Astrocyte of the spinal cord (primary cell): ENCODE measurements at regions not wholly inside any gene's neighbourhood (a gene's known extent, or its start where the extent isn't known, plus 50 kb on each side); places are given as distances from the start of the nearest gene placed in this dataset.

ENCODE experiments used
- DNase-seq: peaks from one replicate; pipeline ENCODE4 v3.0.0; 2011; ENCODE audit warnings: low read depth, low spot score
- H3K4me3 ChIP-seq: 2 replicates; pipeline ENCODE4 v1.5.1; 2011; ENCODE audit warnings: low read depth, mild to moderate bottlenecking, low read length, moderate library complexity
- in situ Hi-C: cut with HindIII; loops from 2 replicates; pipeline ENCODE4 v1.10.0; 2017; ENCODE audit warnings: low sequenced_read_pairs
- TF ChIP-seq, protein P1 (sequence below): IDR thresholded peaks from 2 replicates; pipeline ENCODE4 v1.5.1; 2012; ENCODE audit warnings: low read depth, mild to moderate bottlenecking, low read length, inconsistent platforms

DNA sequence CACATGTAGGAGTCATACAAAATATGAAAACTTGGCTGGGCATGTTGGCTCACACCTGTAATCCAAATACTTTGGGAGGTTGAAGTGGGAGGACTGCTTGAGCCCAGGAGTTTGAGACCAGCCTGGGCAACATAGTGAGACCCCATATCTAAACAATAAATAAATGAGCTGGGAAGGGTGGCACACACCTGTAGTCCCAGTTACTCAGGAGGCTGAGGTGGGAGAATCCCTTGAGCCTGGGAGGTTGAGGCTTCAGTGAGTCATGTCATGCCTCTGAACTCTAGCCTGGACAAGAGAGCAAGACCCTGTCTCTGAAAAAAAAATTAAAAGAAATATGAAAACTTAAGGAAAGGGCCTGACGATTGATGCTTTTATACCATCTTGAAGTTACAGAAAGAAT lies 112.4 kb upstream of the RAI14 start:
- TF ChIP-seq, protein P1, sequence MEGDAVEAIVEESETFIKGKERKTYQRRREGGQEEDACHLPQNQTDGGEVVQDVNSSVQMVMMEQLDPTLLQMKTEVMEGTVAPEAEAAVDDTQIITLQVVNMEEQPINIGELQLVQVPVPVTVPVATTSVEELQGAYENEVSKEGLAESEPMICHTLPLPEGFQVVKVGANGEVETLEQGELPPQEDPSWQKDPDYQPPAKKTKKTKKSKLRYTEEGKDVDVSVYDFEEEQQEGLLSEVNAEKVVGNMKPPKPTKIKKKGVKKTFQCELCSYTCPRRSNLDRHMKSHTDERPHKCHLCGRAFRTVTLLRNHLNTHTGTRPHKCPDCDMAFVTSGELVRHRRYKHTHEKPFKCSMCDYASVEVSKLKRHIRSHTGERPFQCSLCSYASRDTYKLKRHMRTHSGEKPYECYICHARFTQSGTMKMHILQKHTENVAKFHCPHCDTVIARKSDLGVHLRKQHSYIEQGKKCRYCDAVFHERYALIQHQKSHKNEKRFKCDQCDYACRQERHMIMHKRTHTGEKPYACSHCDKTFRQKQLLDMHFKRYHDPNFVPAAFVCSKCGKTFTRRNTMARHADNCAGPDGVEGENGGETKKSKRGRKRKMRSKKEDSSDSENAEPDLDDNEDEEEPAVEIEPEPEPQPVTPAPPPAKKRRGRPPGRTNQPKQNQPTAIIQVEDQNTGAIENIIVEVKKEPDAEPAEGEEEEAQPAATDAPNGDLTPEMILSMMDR = no peak
- no peak overlapping the region for H3K4me3 ChIP-seq
- in situ Hi-C loops = no loop called here
- no peak for DNase-seq

DNA sequence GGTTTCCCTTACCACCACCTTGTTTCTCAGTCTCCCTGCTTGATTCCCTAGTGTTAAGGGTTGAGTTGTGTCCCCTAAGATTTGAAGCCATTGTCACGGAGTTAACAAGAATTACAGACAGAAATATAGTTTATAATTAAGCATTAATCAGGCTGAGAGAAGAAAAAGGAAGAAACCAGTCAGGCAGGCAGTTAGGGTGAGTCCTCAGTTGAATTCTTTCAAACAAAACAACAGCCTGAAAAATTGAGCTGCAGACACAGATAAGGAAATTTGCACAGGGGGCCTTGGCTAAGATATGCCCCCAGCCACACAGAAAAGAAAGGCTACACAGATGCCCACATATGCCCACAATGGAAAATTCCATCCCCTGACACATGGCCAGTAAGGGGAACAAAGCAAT lies 111.7 kb upstream of the RAI14 start:
- in situ Hi-C loops = no loop called here
- H3K4me3 ChIP-seq = no peak overlapping the region
- TF ChIP-seq, protein P1 = no peak
- no peak for DNase-seq

DNA sequence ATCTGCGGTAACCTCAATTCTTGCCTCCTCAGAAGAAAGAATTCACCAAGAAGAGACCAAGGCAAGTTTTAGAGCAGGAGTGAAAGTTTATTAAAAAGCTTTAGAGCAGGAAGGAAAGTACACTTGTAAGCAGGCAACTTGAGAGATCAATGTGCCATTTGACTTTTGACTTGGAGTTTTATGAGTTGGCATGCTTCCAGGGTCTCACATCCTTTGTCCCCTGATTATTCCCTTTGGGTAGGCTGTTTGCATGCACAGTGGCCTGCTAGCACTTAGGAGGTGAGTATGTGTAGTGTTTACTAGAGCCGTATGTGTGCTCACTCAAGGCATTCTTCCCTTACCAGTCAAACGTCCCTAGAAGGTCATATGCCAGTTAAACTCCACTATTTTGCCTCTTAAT lies 111.0 kb upstream of the RAI14 start:
- TF ChIP-seq, protein P1 = no peak
- no peak for DNase-seq
- in situ Hi-C loops = no loop called here
- H3K4me3 ChIP-seq = no peak overlapping the region

DNA sequence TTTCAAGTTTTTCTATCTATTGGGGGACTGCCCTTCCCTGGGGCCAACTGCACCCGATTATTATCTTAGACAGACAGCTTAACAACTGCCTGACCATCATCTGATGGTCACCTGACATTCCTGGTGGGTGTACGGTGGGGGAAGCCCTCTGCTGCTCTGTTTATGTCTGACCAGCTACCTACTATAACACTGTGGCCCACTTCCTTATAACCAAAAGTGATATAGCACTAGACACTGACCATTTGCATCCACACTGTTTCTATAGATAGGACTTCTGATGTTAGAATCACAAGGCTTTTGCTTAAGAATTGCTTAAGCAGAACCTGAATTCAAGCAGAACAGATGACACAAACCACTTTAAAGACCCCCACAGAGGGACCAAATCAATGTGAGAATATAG lies 110.5 kb upstream of the RAI14 start:
- no peak for DNase-seq
- in situ Hi-C loops = no loop called here
- TF ChIP-seq, protein P1 = no peak
- no peak overlapping the region for H3K4me3 ChIP-seq

DNA sequence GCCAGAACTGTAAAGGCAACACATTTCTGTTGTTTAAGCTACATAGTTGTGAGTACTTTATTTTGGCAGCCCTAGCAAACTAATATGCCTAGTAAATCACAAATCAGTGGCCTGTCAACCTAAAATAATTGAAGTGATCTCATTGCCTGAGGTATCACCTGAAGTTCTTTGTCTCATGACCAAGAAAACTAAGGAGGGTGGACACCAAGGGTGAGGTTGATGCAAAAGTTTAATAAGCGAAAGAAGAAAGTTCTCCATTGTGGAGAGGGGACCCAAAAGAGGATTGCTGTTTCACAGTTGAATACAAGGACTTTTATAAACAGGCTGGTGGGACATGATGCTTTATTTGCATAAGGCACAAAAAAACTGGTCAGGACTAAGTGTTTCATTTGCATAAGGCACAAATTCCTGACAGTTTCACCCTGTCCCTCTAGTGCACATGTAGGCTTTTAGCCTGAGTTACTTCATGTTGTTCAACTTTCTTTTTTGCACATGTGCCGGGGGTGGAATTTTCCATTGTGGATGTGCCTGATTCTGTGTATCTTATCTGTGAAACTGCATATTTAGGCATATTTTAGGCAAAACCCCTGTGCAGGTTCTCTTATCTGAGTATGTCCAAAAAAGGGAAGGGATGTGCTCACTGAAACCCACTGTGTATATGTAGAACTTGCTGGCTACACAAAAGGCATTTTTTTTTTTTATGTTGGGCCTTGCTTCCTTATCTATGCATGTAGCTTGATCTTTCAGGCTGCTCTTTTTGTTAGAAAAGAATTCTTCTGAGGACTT lies 108.6 kb upstream of the RAI14 start:
- TF ChIP-seq, protein P1 = no peak
- no peak overlapping the region for H3K4me3 ChIP-seq
- in situ Hi-C loops = no loop called here
- no peak for DNase-seq

DNA sequence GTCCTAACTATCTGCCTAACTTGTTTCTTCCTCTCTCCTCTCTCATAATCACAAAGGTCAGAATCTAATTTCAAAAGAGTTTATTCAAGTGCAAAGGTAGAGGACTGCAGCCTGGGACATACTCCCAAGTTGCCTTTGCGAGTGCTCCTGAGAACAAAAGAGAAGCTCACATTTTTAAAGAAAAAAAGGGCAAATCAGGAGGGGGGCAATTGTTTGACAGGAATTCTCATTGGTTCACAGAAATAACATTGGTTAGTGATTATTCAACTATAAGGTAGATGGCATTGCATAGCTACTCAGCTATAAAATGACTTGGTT lies 108.1 kb upstream of the RAI14 start:
- TF ChIP-seq, protein P1 = no peak
- no peak for DNase-seq
- no peak overlapping the region for H3K4me3 ChIP-seq
- in situ Hi-C loops = no loop called here

DNA sequence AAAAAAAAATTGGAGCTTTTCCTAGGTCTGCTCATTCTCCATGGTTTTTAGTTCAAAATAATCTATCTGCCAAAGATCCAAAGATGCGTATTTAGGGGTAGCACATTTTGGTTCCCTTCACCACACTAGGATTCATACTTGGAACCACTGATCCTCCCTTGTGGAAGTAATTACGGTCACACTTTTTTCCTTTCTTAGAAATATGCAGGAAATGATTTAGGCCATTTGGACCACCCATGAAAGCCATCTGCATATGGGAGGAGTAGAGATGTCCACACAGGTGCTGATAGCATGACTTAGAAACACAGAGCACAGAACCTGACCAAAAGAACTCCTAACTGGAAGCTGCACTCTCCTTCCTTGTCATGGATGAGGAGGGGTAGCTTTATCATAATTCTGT lies 105.9 kb upstream of the RAI14 start:
- no peak overlapping the region for H3K4me3 ChIP-seq
- in situ Hi-C loops = no loop called here
- DNase-seq = no peak
- TF ChIP-seq, protein P1 = no peak
